Heart left ventricle (tissue), 13 donors: ENCODE measurements at regions not wholly inside any gene's neighbourhood (a gene's known extent, or its start where the extent isn't known, plus 50 kb on each side); places are given as distances from the start of the nearest gene placed in this dataset.

ENCODE experiments used
- POLR2A ChIP-seq, 2 donors: fragments of 450-650 bp; IDR thresholded peaks; one replicate each; pipeline ENCODE4 v1.6.1; 2017; ENCODE audit warnings: antibody characterized with exemption in 2 of 2, mild to moderate bottlenecking in 2 of 2, moderate library complexity in 2 of 2
- TF ChIP-seq, protein P1 (sequence below), 12 donors: fragments of 200-600 bp; sonication (generic) in 4 of 12; IDR thresholded peaks; one replicate each; pipeline versions ENCODE4 v1.5.0 to v1.8.0; 2018 to 2022; ENCODE audit warnings: antibody characterized with exemption in 12 of 12, mild to moderate bottlenecking in 5 of 12
- donor health status: ischemic (EF 13 %, LVEDD 7.1; RV severe dilation, severe dysfunction).
- donor health status: DM: no; HTN: yes; CAD: no.
- donor health status: DM: no; HTN: no; CAD: no.
- donor health status: ischemic (EF 25% LVEDD 6.9; RV normal size, moderate dysfunction).
- donor health status: ischemic (EF 25% LVEDD 5.7; RV mildly dilated, moderate dysfunction).
- donor health status: ischemic (EF 35%, LVEDD 5.7; RV mildly dilated, moderate dysfunction).
- donor health status: nonischemic (EF 11% LVEDD 7.7; RV severe dilation, severe dysfunction).
- donor health status: DM: yes; HTN: yes; CAD: no.
- donor health status: PGD.
- donor health status: ischemic (EF 29% LVEDD 5.4; RV normal size, mild dysfunction).
- donor health status: nonischemic (EF 23%, LVEDD 6.1; RV moderate dilation, normal function).

DNA sequence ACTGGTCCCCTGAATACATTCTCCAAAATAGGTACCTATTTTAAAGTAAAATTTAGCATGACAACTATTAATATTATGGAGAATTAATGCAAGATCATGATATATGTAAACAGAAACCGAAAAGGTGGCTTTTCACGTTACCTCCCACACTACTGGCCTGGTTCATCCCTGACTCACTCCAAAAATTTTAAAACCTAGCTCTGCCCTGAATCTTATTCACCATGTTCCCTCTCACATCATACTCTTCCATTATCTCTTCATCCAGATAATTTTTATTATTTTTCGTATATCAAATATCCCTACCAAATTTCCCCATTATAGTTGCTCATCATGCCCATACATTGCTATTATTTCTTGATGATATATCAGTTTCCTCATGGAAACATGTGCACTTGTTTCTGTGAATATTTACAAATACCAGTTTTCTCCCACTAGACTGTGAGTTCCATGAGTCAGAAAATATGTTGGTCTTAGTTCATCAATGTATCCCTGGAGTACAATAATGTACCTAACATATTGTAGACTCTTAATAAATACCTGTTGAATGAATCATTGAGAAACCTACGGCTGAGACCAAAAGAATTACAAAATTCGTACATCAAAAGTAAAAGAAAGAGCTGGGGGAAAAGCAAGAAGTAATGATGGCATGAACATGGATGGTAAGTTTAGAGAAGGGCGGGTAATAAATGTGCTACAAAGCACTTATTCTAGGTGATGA, 360.1 kb upstream of the CHAC2 start:
- TF ChIP-seq, protein P1, sequence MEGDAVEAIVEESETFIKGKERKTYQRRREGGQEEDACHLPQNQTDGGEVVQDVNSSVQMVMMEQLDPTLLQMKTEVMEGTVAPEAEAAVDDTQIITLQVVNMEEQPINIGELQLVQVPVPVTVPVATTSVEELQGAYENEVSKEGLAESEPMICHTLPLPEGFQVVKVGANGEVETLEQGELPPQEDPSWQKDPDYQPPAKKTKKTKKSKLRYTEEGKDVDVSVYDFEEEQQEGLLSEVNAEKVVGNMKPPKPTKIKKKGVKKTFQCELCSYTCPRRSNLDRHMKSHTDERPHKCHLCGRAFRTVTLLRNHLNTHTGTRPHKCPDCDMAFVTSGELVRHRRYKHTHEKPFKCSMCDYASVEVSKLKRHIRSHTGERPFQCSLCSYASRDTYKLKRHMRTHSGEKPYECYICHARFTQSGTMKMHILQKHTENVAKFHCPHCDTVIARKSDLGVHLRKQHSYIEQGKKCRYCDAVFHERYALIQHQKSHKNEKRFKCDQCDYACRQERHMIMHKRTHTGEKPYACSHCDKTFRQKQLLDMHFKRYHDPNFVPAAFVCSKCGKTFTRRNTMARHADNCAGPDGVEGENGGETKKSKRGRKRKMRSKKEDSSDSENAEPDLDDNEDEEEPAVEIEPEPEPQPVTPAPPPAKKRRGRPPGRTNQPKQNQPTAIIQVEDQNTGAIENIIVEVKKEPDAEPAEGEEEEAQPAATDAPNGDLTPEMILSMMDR (IDR thresholded peaks at IDR 0.05): no peak
- no peak for TF ChIP-seq POLR2A (IDR thresholded peaks at IDR 0.05)
